NCI-H2227 treated with DMSO at 0.1 percent for 48 hours (cell line): ENCODE measurements at regions not wholly inside any gene's neighbourhood (a gene's known extent, or its start where the extent isn't known, plus 50 kb on each side); places are given as distances from the start of the nearest gene placed in this dataset.

Experiments
- DNase-seq: peaks from one replicate; lab custom pipeline; 2025; lab: John Stamatoyannopoulos, UW

DNA sequence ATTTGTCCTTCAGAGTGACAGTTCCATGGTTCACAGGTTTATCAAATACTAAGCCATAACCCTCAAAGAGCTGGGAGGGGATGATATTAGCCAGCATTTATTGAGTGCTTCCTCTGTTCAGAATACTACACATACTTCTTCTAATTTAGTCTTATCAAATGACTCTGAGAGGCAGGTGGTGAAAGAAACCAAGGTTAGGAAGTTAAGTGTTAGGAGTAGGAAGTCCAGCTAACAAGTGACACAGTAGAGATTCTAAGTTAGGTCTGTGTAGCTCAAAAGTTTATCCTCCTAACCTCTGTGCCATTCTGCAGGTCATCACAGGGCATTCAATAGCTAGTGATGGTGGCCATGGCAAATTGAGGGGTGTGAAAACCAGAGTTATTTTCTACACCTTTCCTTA, 198.3 kb upstream of the MID1 start:
- no peak for DNase-seq

DNA sequence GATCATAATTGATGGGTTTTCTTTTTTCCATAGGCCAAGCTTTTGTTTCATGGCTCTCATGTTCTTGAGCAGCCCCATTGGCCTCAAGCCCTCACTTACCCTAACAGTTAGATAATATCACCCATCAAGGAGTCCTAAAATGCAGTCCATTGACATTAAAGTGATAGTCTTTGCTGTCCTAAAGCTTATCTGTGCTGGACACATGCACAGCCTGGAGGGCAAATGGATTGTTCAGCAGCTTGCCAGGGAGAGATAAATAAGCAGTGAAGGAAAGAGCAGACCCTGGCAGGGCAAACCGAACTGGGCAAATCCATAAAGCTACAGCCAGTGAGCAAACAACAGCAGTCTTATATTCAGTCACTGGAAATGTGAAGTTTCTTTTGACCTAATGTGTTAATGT, 199.6 kb upstream of the MID1 start:
- DNase-seq = no peak

DNA sequence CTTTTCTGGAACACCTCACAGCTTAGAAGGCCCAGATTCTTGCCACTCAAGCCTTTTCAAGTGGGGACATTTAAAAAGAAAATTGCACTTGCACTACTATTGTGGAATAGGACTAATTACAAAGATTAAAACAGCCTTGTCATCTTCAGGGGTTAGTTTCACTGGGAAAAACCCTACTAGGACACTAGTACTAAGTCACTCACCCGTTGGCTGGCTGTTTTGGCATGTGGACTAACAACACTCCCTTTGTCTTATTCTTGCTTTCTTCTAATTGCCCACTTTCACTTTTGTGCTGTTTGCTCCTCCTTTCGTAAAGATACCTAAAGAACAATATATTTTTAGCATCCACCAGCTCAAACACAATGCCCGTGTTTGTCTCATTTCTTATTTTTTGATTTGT, 200.9 kb upstream of the MID1 start:
- no peak for DNase-seq

DNA sequence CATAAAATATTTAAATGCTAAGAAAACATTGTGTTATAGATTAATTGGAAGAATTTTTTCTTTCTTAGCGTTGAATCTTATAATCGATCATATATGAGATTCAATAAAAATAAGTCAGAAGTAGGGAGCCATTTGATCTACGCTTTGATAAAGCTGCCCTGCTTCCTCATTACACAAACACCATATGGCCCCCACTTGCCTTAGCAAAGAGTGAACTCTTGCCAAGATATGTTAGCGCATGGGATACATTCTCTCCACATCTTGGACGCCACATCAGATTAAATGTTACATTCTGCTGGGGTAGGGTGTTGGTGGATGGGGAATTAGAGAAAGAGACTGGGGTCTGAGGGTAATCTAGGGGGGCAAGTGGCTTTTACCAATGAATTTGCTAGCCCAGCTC, 207.7 kb upstream of the MID1 start:
- no peak for DNase-seq

DNA sequence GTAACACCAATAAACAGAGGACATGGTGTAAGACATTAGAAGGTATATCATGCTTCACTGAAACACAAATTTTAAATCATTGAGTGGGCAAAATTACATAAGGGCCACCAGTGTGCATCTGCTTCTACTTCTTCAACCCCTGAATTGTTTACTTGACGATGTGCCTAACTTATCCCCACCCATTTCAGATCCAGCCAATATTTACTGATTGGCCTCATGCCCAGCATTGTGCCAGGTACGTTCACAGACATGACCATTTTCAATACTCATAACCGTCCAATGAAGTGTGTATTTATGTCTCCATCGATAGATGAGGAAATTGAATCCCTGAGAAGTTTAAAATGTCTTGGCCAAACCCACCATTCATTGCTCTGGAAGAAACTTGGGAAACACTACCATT, 208.3 kb upstream of the MID1 start:
- DNase-seq = no peak

DNA sequence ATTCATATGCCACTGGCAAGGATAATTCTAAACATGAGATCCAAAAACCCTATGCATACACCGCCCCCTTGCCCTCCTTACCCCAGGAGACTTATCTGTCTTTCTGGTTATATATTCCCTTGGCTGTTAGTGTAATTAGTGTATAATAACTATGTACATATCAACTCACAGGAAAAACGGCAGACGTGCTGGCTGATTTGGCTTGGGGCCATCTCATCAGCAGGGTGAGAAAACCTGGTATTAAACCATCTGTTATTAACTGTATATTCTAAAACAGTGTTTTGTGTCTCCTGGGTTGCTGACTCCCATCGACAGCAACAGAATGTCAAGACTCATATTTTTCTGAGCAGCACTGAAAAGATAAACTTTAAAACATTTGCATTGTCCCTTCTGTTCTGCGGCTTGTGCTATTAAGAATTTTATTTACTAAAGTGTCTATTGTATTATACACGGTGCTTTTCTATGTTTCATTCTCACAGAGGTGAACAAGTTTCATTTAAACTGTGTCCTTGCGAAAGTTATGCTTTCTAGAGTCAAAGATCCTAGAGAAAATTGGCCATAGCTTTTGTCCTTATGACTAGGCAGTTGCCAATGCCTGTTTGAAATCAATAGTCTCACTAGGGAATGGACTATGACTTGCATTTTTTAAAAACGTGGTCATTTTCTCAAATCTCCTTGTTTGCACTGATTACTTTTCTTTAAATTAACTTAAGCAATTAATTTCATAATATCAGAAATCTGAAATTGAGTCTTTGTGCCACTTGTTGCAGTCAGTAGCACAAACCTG, 211.5 kb upstream of the MID1 start:
- DNase-seq = peak; percentile 17

DNA sequence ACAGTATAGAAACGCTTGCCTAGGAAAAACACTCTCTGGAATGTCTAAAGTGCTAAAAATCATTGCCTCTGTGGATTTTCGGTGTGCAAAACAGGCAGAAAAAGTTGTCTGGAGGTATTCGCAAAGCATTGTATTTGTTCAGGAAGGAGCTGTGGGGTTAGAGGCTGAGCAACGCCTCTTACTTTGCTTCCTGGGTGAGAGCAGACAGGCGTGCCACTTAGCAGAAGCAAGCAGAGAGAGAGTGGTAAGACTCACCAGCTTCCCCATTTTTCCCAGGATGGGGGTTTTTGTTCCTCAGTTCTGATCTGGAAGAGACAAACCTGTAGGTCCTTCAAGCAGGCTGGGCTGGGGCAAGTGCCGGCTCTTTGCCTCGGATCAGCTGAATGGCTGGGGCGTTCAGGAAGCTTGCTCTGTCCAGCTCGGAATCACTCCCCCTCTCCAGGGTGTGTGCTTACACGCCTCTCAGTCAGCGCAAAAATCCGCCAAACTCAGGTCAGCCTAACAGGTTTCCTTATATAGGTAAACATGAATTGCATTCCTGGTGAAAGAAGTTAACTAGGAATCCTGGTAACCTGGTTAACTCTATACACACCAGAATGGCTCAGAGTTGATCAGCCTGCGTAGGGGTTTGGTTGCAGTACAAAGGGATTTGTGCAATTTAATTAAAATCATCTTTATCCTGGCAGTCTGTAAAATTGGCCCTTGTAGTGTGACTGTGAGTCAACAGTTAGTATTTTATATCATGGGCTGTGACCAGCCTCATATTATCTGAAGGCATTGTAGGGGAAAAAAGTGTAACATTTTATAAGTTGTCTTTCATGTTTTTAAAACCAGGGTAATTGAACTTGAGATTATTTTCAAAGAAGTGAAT, 213.1 kb upstream of the MID1 start:
- no peak for DNase-seq

DNA sequence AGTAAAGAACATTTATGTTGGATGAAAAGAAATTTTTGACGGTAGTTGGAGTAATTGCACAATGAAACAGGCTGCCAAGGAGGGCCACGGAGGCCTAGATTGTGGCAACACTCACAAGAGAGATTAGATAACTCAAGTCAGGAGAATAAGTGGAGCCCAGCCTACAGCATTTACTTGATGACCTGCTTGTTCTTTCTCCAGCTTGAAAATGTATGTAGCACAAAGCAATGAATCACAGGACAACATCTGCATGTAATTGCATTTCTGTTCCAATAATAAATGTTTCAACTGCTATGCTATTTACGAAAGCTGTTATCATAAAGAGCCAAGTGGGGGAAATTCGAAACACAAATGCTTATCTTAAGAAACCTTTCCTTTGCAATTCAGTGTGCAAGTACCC, 221.2 kb upstream of the MID1 start:
- no peak for DNase-seq

DNA sequence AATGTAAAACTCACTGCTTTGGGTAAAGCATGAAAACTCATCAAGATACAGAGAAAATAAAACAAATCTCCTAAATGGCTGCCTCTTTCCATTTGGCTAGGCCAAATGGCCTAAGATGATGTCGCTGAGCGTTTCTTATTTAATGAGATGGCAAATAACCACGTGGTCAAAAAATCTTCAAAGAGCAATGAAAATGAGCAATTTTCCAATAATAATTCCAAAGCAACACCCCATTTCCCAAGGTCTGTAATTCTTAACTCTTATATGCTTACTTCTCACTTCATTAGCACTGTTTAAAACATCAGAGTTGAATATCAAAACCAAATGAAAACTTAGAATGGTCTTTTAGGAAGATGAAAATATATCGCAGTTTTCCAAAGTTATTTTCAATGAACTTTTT, 222.3 kb upstream of the MID1 start:
- no peak for DNase-seq

DNA sequence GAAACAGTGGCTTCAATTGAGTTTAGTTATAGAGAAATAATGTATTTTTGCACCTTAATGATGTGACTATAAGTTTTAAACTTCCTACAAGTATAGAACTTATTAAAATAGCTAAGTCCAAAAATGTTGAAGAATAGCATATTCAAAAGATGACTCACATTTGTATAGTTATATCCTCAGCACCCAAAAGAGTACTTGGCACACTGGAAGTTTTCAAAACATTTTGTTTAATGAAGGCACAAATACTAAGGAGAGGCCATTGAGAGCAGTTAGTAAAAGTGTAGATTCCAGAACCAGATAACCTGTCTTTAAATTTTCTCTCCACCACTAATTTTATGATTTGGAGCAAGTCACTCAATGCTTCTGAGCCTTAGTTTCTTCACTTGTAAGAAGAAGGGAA, 226.9 kb upstream of the MID1 start:
- DNase-seq = no peak

DNA sequence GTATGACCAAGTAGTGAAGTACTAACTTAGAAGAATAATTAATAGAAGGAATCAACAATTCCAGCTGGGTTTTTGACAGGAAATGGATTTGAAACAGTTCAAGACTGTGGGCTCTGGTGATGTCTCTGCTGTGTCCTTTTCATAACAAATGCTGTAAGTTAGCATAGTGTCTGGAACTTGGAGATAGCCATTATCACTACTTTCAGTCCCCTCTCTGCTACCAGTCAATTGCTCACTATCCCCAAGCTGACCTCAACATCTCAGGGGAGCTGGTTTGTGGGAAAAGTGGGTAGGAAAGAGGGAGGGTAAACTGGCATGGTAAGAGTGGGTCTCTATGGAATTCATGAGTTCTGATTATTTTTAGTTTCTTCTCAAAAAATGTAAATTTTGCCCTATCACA, 231.4 kb upstream of the MID1 start:
- DNase-seq = no peak

DNA sequence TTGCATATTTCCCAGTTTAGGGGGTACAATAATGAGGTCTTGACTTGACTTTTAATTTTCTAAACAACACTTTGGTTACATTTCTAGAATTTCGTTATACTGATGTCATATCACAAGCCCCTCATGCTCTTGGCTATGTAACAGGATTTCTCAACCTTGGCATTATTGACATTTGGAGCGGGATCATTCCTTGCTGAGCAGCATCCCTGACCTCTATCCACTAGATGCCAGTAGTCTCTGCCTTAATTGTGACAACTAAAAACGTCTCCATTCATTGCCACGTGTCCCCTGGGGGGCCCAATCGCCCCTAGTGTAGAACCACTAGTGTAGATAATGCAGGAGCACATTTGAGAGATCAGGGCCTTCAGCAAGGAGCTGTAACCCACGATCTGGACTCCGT, 234.2 kb upstream of the MID1 start:
- DNase-seq = no peak

DNA sequence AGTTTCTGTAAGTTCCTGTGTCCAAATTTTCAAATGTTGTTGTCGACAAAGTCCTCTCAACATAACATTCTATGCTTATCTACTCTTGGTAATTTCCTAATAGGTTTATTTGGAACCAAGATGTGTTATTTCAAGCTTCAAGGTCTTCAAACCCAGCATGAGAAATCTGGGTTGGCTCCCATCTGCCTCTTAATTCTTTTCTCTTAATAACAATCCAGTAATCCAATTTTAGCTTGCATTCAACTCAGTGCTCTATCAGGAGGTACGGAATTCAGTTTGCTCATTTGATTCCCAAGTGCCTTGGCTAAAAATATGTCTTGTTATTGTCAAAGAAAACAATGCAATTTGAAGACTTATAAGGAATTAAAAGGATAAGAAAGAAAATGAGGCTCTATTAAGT, 235.5 kb upstream of the MID1 start:
- no peak for DNase-seq

DNA sequence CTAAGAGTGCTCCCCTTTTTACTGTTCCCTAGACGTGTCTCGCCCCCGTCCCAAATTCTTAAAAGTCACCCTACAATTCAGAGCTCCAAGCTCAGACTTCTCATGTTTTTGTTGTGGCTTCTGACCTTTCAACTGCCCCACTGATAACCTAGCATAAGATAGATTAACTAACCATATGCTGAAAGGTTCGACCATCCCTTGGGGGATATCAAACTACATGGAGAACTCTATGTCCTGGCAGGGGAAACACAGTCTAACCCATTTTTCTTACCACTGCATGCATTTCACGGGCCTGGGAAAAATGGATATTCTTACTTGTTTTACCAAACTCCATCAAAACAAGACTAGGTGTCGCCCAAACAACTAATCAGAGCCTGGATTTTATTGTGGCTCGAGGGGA, 236.4 kb upstream of the MID1 start:
- DNase-seq = no peak

DNA sequence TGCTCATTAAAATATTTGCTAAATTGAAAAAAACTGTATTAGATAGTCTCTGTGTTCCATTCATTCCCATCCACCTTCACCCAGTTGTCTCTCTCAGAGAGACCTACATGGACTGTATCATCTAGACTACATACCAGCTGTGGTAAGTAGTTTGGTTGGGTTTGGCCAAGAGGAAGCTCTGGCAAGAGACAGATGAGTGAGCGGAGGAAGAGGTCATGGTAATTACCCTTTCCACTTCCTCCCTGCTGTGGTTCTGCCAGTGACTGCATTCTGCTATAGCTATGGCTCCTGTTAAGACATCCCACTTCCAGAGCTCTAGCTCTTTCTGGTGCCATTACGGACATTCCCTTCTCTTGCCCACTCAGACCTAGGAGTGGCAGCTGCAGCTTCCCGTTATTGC, 239.0 kb upstream of the MID1 start:
- DNase-seq = no peak

DNA sequence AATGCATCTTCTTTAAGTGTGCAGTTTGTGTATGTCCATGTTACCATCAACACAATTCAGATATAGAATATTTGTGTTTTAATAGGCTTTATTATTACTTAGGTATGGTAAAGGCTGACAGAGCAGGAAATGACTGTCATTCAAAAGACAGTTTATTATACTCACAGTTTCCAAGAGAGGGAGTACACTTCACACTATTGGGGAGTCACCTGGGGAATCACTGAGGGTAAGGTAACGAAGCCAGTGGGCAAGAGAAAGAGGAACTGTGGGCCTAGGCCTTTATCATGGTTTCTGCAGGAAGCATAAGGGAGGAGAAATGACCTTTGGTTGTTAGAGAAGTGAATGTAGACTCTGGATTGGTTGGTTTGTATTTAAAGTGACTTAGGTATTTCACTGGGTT, 235.1 kb upstream of the HCCS start:
- no peak for DNase-seq

DNA sequence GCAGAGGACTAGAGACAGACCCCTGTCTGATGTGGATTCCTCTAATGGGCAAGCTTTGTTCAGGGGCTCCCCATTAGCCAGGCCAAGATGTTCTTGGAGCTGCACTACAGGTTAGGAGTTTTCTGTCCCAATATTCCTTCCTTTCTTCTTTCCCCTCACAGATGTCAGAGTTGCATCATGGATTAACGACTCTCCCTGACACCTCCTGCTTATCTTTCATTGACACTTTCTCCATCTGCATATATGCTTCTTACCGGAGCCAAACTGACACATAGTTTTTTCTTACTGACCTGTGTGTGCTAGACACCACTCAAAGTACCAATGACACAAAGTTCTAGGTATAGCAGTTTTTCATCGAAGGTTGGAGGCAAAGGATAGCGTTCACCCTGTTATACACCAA, 228.6 kb upstream of the HCCS start:
- DNase-seq = no peak

DNA sequence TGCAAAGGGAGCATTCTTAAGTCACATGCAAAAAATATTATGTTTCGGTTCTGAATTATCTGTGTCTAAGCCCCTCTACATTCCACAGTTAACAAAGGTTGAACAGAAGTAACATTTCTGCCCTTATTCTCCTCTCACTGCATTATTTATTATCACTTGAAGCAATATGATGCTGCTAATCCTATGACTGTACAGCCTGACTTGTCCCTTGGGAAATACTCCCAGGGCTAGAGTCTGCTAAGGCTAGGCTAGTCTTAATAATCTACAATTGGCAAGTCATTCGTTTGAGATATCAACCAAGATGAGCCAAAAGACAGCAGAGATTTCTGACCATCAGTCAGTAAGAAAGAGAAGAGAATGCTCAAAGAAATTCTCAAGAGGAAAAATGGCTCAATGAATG, 226.9 kb upstream of the HCCS start:
- no peak for DNase-seq

DNA sequence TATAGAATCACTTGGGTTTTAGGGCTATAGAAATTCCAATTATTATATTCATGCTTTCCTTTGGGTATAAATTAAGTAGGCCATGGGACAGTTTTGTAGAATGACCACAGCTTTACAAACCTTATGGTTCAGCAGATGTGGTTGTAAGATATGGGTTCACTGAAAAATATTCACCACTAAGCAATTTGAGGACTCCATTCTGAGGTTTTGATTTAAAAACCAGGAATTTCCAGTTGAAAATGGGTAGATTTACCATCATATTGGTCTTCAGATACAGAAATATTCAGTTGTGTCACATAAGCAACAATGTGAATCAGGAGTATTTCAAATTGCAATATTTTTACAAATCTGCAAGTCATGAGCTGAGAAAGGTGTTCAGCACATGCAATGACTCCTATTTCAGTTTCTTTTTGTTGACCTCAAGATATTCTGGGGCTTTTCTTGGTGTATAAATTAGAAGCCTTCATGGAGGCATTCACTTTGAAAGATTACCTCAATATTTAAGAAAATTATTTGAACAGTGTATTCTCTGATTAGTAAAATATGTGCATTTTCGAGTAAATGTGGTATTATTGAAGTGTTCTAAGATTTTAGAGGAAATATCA, 218.4 kb upstream of the HCCS start:
- no peak for DNase-seq

DNA sequence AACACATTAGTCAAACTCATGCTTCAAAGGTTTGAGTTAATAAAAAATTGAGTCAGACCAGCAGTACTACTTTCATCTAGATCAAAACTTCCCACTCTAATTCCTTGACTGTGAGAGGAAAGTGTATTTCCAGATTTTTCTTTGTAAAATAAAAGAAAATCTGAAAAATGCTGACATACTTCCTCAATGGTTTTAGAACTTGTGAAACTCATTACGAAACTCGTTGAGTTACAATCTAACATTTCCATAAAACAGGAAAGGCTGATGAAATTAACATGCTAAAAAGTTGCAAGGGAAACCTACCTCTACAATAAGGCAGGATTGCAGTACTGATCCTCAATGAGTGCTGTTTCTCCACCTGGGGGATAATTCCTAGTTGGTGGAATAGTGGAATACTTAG, 217.8 kb upstream of the HCCS start:
- DNase-seq = no peak

DNA sequence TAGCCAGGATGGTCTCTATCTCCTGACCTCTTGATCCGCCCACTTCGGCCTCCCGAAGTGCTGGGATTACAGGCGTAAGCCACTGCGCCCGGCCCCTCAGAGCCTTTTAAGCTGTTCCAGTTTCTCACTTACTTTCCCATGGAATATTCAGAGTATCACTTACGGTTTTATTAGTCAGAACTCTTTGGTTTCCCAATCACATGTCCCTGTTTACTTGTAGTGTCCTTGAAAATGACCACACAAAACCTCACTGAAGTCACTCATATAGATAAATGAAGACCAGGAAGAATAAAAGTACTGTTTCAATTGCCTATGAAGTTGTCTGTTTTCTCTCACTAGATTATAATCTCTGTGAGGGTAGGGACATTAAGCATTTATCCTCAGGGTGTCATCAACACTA, 217.2 kb upstream of the HCCS start:
- DNase-seq = no peak

DNA sequence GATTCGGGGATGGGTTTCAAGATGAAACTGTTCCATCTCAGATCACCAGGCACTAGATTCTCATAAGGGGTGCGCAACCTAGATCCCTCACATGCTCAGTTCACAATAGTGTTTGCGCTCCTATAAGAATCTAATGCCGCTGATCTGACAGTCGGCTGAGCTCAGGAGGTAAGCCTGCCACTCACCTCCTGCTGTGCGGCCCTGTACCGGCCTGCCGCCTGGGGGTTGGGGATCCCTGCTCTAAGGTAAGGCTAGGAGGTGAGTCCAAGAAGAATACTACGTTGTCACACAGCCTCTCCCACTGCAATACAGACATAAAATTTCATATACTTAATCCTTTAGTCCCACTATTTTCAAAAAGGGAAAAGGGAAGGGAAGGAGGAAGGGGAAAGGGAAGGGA, 213.4 kb upstream of the HCCS start:
- no peak for DNase-seq

DNA sequence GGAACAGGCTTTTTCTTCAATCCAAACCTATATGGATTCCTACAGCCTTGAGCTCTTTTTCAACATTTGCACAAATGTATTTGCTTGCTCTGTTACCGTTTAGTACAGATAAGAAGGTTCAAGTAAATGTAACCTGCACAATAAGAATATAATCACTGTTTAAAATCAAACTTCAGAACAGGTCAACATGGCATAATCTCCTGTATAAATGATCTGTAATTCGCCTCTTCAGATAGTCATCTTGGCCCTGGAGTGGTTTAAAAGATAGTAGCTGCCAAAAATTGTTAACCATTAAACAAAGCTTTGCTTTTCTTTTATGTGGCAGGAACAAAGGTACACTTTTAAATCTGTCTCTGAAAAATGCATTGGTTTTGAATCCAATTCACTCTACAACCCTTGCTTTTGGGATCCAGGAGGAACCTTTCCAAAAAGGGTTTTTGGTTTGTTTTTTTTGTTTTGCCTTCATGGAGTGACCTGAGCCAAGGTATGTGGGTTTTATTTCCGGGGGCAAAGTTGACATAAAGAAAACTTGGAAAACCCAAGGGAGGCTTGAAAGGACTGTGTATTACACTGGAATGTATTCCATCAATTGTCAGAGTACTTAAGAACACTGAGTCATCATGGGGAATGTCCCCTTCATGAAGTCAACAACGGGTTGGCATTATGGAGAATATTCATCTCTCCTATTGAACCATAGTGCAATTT, 210.4 kb upstream of the HCCS start:
- DNase-seq = no peak
